ENCODE measurements at regions not wholly inside any gene's neighbourhood (a gene's known extent, or its start where the extent isn't known, plus 50 kb on each side); places are given as distances from the start of the nearest gene placed in this dataset.

GRCh38 chr14:48586099-48586498 lies 910.7 kb upstream of the MDGA2 start:
- intact Hi-C loops (cut with micrococcal nuclease): no loop called here
- POLR2A ChIA-PET (ENCODE audit: partially characterized antibody): no interaction called here

DNA sequence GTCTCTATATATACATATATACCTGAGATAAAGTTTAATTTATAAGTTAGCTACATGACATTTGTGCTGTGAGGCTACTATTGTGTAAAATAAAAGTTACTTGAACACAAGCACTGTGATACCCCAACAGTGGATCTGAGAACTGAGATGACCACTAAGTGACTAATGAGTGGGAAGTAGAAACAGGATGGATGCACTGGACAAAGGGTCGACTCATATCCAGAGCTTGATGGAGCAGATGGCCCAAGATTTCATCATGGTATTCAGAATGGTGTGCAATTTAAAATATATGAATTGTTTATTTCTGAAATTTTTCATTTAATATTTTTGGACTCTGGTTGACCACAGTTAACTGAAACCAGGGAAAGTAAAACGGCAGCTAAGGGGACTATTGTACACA lies 908.6 kb upstream of the MDGA2 start:
- no peaks in the 10 kb centered on the region for H3K4me1 ChIP-seq (ENCODE audit: insufficient read depth, low read length)
- H3K4me3 ChIP-seq (ENCODE audit: low read length in 2 of 2): no peak overlapping the region
- H3K36me3 Mint-ChIP-seq: no peaks in the 10 kb centered on the region
- no peak overlapping the region for H3K4me3 Mint-ChIP-seq
- no peaks in the 10 kb centered on the region for H3K27me3 ChIP-seq (ENCODE audit: insufficient read depth, low read length)
- H3K27ac Mint-ChIP-seq: no peak overlapping the region
- intact Hi-C loops (cut with micrococcal nuclease): no loop called here
- H3K4me1 Mint-ChIP-seq: no peaks in the 10 kb centered on the region
- ChIA-PET POLR2A (ENCODE audit: partially characterized antibody) (no interaction called here), CTCF (ENCODE audit: partially characterized antibody) (no interaction called here)
- H3K27me3 Mint-ChIP-seq: no peaks in the 10 kb centered on the region
- no peaks in the 10 kb centered on the region for H3K9me3 ChIP-seq (ENCODE audit: control insufficient read depth in 1 of 2, low read length in 2 of 2)
- H3K36me3 ChIP-seq (ENCODE audit: insufficient read depth, low read length): no peaks in the 10 kb centered on the region
- no peak overlapping the region for H3K27ac ChIP-seq (ENCODE audit: low read depth, low read length)
- peaks cover 0 to 3% (median 0%) of the 10 kb centered on the region in 8 donors for H3K9me3 Mint-ChIP-seq
- DNase-seq: no peak

More at GRCh38 chr14:48586099-48586498, 910.7 kb upstream of the MDGA2 start:
- Histone ChIP-seq H3K36me3 (ENCODE audit: insufficient read depth, low read length) (no peaks in the 10 kb centered on the region), H3K9me3 (ENCODE audit: control insufficient read depth in 1 of 2, low read length in 2 of 2) (no peaks in the 10 kb centered on the region), H3K4me3 (ENCODE audit: low read length in 2 of 2) (no peak overlapping the region), H3K27me3 (ENCODE audit: insufficient read depth, low read length) (no peaks in the 10 kb centered on the region), H3K27ac (ENCODE audit: low read depth, low read length) (no peak overlapping the region), H3K4me1 (ENCODE audit: insufficient read depth, low read length) (no peaks in the 10 kb centered on the region)
- Mint-ChIP-seq H3K27ac (peak overlapping the region in 1 of 7 donors; percentile 36), H3K27me3 (no peaks in the 10 kb centered on the region), H3K4me1 (no peaks in the 10 kb centered on the region), H3K36me3 (no peaks in the 10 kb centered on the region), H3K9me3 (peaks cover 0 to 4% (median 0%) of the 10 kb centered on the region in 8 donors), H3K4me3 (no peak overlapping the region)
- CTCF ChIA-PET (ENCODE audit: partially characterized antibody): no interaction called here
- no peak for DNase-seq

- Histone ChIP-seq H3K36me3 (ENCODE audit: insufficient read depth, low read length) (no peaks in the 10 kb centered on the region), H3K27me3 (ENCODE audit: insufficient read depth, low read length) (no peaks in the 10 kb centered on the region), H3K4me1 (ENCODE audit: insufficient read depth, low read length) (no peaks in the 10 kb centered on the region), H3K27ac (ENCODE audit: low read depth, low read length) (no peak overlapping the region), H3K4me3 (ENCODE audit: low read length in 2 of 2) (no peak overlapping the region), H3K9me3 (ENCODE audit: control insufficient read depth in 1 of 2, low read length in 2 of 2) (no peaks in the 10 kb centered on the region)
- CTCF ChIA-PET (ENCODE audit: partially characterized antibody): no interaction called here
- DNase-seq: no peak
- no peaks in the 10 kb centered on the region for H3K36me3 Mint-ChIP-seq
- H3K27ac Mint-ChIP-seq: no peak overlapping the region
- no peaks in the 10 kb centered on the region for H3K27me3 Mint-ChIP-seq
- intact Hi-C loops (cut with micrococcal nuclease): no loop called here
- POLR2A ChIA-PET (ENCODE audit: partially characterized antibody): no interaction called here
- peaks cover 0 to 7% (median under 1%) of the 10 kb centered on the region in 8 donors for H3K9me3 Mint-ChIP-seq
- no peaks in the 10 kb centered on the region for H3K4me1 Mint-ChIP-seq
- no peak overlapping the region for H3K4me3 Mint-ChIP-seq
Measured at GRCh38 chr14:48582938-48583337, 907.5 kb upstream of the MDGA2 start.

DNA sequence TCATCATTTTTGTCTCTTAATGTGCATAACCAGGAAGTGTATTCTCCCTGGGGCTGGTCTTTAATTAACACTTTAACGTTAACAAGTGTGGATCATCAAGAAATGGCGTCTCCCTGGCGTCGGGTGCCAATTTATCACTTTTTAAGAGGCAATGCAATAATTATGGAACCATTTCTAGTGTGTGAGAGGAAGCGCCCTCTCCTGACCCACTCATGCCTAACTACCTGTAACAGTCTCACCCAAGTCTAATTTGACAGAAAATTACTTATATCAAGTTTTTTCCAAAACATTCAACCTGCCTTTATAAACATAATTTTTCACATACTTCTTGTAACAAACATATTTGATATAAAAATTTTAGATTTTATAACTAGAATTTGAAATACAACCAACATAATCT lies 905.3 kb upstream of the MDGA2 start:
- Histone ChIP-seq H3K9me3 (ENCODE audit: control insufficient read depth in 1 of 2, low read length in 2 of 2) (no peaks in the 10 kb centered on the region), H3K4me3 (ENCODE audit: low read length in 2 of 2) (no peak overlapping the region), H3K27ac (ENCODE audit: low read depth, low read length) (no peak overlapping the region), H3K4me1 (ENCODE audit: insufficient read depth, low read length) (no peaks in the 10 kb centered on the region), H3K36me3 (ENCODE audit: insufficient read depth, low read length) (no peaks in the 10 kb centered on the region), H3K27me3 (ENCODE audit: insufficient read depth, low read length) (no peaks in the 10 kb centered on the region)
- H3K27me3 Mint-ChIP-seq: no peaks in the 10 kb centered on the region
- H3K36me3 Mint-ChIP-seq: no peaks in the 10 kb centered on the region
- H3K4me3 Mint-ChIP-seq: no peak overlapping the region
- no peaks in the 10 kb centered on the region for H3K4me1 Mint-ChIP-seq
- no peak for DNase-seq
- H3K9me3 Mint-ChIP-seq: peaks cover 0 to 11% (median 2%) of the 10 kb centered on the region in 8 donors
- ChIA-PET POLR2A (ENCODE audit: partially characterized antibody) (no interaction called here), CTCF (ENCODE audit: partially characterized antibody) (no interaction called here)
- intact Hi-C loops (cut with micrococcal nuclease): no loop called here
- H3K27ac Mint-ChIP-seq: no peak overlapping the region

GRCh38 chr14:48575772-48576171 lies 900.4 kb upstream of the MDGA2 start:
- H3K4me1 Mint-ChIP-seq: no peaks in the 10 kb centered on the region
- ChIA-PET POLR2A (ENCODE audit: partially characterized antibody) (no interaction called here), CTCF (ENCODE audit: partially characterized antibody) (no interaction called here)
- Histone ChIP-seq H3K4me3 (ENCODE audit: low read length in 2 of 2) (no peak overlapping the region), H3K36me3 (ENCODE audit: insufficient read depth, low read length) (no peaks in the 10 kb centered on the region), H3K27me3 (ENCODE audit: insufficient read depth, low read length) (no peaks in the 10 kb centered on the region), H3K4me1 (ENCODE audit: insufficient read depth, low read length) (no peaks in the 10 kb centered on the region), H3K27ac (ENCODE audit: low read depth, low read length) (no peak overlapping the region), H3K9me3 (ENCODE audit: control insufficient read depth in 1 of 2, low read length in 2 of 2) (no peaks in the 10 kb centered on the region)
- H3K36me3 Mint-ChIP-seq: no peaks in the 10 kb centered on the region
- H3K27ac Mint-ChIP-seq: no peak overlapping the region
- intact Hi-C loops (cut with micrococcal nuclease): loop anchor here (1.0 kb wide), 1 partner anchor 41 kb away; no protein-coding TSS in a partner anchor
- peaks cover 4 to 27% (median 15%) of the 10 kb centered on the region in 8 donors for H3K9me3 Mint-ChIP-seq
- H3K27me3 Mint-ChIP-seq: no peaks in the 10 kb centered on the region
- no peak overlapping the region for H3K4me3 Mint-ChIP-seq
- DNase-seq: no peak

DNA sequence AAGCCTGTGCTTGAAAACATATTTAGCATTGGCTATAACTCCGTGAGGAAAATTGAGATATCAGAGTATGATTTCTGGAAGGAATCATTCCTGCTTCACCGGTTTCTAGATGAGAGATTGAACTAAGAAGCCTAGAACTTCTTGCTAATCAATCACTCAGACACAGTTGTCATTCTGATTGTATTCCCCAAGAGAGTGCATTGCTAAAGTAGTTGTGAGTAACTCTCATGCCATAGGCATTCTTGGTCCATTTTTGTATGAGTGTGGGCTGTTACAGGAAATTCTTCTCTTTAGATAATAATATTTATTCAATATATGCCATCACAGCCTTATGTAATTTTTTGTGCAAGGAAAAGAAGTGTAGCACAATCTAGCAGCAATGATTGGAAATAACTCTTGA lies 893.3 kb upstream of the MDGA2 start:
- Mint-ChIP-seq H3K9me3 (peaks cover 3 to 24% (median 13%) of the 10 kb centered on the region in 8 donors), H3K27ac (no peak overlapping the region), H3K4me1 (no peaks in the 10 kb centered on the region), H3K4me3 (no peak overlapping the region), H3K36me3 (no peaks in the 10 kb centered on the region), H3K27me3 (no peaks in the 10 kb centered on the region)
- ChIA-PET CTCF (ENCODE audit: partially characterized antibody) (no interaction called here), POLR2A (ENCODE audit: partially characterized antibody) (no interaction called here)
- no peak for DNase-seq
- Histone ChIP-seq H3K27ac (ENCODE audit: low read depth, low read length) (no peak overlapping the region), H3K4me1 (ENCODE audit: insufficient read depth, low read length) (no peaks in the 10 kb centered on the region), H3K27me3 (ENCODE audit: insufficient read depth, low read length) (no peaks in the 10 kb centered on the region), H3K9me3 (ENCODE audit: control insufficient read depth in 1 of 2, low read length in 2 of 2) (no peaks in the 10 kb centered on the region), H3K36me3 (ENCODE audit: insufficient read depth, low read length) (no peaks in the 10 kb centered on the region), H3K4me3 (ENCODE audit: low read length in 2 of 2) (no peak overlapping the region)
- intact Hi-C loops (cut with micrococcal nuclease): no loop called here

GRCh38 chr14:48568252-48568651 lies 892.8 kb upstream of the MDGA2 start:
- Histone ChIP-seq H3K27me3 (ENCODE audit: insufficient read depth, low read length) (no peaks in the 10 kb centered on the region), H3K27ac (ENCODE audit: low read depth, low read length) (no peak overlapping the region), H3K36me3 (ENCODE audit: insufficient read depth, low read length) (no peaks in the 10 kb centered on the region), H3K4me1 (ENCODE audit: insufficient read depth, low read length) (no peaks in the 10 kb centered on the region), H3K4me3 (ENCODE audit: low read length in 2 of 2) (no peak overlapping the region), H3K9me3 (ENCODE audit: control insufficient read depth in 1 of 2, low read length in 2 of 2) (no peaks in the 10 kb centered on the region)
- no peaks in the 10 kb centered on the region for H3K27me3 Mint-ChIP-seq
- ChIA-PET CTCF (ENCODE audit: partially characterized antibody) (no interaction called here), POLR2A (ENCODE audit: partially characterized antibody) (no interaction called here)
- intact Hi-C loops (cut with micrococcal nuclease): no loop called here
- no peak for DNase-seq
- H3K36me3 Mint-ChIP-seq: no peaks in the 10 kb centered on the region
- no peak overlapping the region for H3K27ac Mint-ChIP-seq
- no peaks in the 10 kb centered on the region for H3K4me1 Mint-ChIP-seq
- H3K4me3 Mint-ChIP-seq: no peak overlapping the region
- peaks cover 5 to 27% (median 13%) of the 10 kb centered on the region in 8 donors for H3K9me3 Mint-ChIP-seq

DNA sequence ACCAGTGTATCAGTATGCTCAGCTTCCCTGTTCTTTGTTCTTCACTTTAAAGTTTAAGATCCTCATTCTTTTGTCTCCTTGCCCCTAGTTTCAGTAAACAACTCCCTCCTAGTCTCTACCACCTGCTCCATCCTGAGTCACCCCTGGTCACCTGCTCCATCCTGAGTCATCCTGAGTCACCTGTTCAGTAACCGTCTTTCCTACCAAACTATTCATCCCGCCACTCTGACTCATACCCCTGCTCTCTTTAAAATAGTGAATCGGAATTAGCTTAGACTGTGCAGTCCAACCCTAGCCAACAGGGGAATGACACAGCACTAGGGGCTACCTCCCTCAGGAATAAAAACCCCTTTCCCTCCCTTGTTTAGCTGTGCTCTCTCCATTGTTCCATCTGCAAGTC lies 888.1 kb upstream of the MDGA2 start:
- Mint-ChIP-seq H3K4me1 (no peaks in the 10 kb centered on the region), H3K4me3 (peak overlapping the region in 1 of 8 donors; percentile 43), H3K9me3 (peaks cover 0 to 12% (median 6%) of the 10 kb centered on the region in 8 donors), H3K36me3 (no peaks in the 10 kb centered on the region), H3K27ac (no peak overlapping the region), H3K27me3 (no peaks in the 10 kb centered on the region)
- Histone ChIP-seq H3K27ac (ENCODE audit: low read depth, low read length) (no peak overlapping the region), H3K27me3 (ENCODE audit: insufficient read depth, low read length) (no peaks in the 10 kb centered on the region), H3K4me1 (ENCODE audit: insufficient read depth, low read length) (no peaks in the 10 kb centered on the region), H3K4me3 (ENCODE audit: low read length in 2 of 2) (no peak overlapping the region), H3K9me3 (ENCODE audit: control insufficient read depth in 1 of 2, low read length in 2 of 2) (no peaks in the 10 kb centered on the region), H3K36me3 (ENCODE audit: insufficient read depth, low read length) (no peaks in the 10 kb centered on the region)
- intact Hi-C loops (cut with micrococcal nuclease): no loop called here
- POLR2A ChIA-PET (ENCODE audit: partially characterized antibody): no interaction called here
- CTCF ChIA-PET (ENCODE audit: partially characterized antibody): no interaction called here
- no peak for DNase-seq

Measured in CD4-positive, alpha-beta memory T cell (primary cell).